ENCODE measurements at regions not wholly inside any gene's neighbourhood (a gene's known extent, or its start where the extent isn't known, plus 50 kb on each side); places are given as distances from the start of the nearest gene placed in this dataset.
A peak's percentile ranks its signal among the peaks of the same experiment; 100 is the strongest.

DNA sequence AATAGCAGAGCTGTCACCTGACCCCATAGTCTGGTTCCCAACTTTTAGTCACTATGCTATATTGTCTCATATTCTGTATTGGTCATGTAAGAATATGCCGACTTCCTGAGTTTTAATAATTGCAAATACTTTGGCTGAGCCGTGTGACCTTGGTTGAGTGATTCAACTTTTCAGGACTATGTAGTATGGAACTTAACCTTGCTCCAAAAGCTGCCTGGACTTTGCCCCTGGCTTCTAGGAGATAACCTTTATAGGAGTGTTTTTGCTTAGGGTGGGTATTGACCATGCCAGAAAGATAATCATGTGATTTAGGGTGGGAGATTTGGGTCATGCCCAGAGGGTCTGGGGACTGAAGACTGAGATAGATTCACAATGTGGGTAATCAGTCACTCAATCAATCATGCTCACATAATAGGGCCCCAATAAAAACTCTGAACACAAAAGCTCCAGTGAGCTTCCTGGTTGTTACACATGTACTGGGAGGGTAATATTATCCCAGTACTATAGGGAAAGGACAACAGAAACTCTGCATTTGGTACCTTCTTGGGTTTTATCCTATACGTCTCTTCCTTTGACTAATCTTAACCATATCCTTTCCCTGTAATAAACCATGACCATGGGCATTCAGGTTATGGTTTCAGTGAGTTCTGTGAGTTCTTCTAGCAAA lies 235.6 kb downstream of the RNF152 start:
- Histone ChIP-seq H3K27ac (ENCODE audit: insufficient read depth in 1 of 2, low read depth in 1 of 2, low read length in 2 of 2, poor library complexity in 1 of 2, severe bottlenecking in 2 of 2) (no peak overlapping the region), H3K4me3 (ENCODE audit: control insufficient read depth in 1 of 7, extremely low read depth in 1 of 7, insufficient read depth in 4 of 7, low read depth in 2 of 7, low read length in 6 of 7) (no peak overlapping the region), H3K27me3 (replicated peaks in 2 of 5; ENCODE audit: control insufficient read depth in 4 of 5, insufficient read depth in 5 of 5, low read length in 4 of 5) (no peaks in the 10 kb centered on the region), H3K4me1 (ENCODE audit: control extremely low read depth in 1 of 4, control insufficient read depth in 4 of 4, insufficient read depth in 4 of 4, low read length in 3 of 4) (no peaks in the 10 kb centered on the region), H3K9me3 (ENCODE audit: control extremely low read depth in 1 of 5, control insufficient read depth in 4 of 5, insufficient read depth in 2 of 5, low read depth in 1 of 5, low read length in 4 of 5) (peaks cover 0 to 8% (median 4%) of the 10 kb centered on the region in 5 experiments), H3K36me3 (ENCODE audit: control insufficient read depth in 4 of 4, insufficient read depth in 4 of 4, low read length in 3 of 4) (no peaks in the 10 kb centered on the region)
- DNase-seq, result no peak
- WGBS (ENCODE audit: insufficient coverage), result 100% methylated on average over 3 of the region's 3 CpGs
- POLR2A ChIA-PET, result no interaction called here
- CTCF ChIA-PET, result no interaction called here

DNA sequence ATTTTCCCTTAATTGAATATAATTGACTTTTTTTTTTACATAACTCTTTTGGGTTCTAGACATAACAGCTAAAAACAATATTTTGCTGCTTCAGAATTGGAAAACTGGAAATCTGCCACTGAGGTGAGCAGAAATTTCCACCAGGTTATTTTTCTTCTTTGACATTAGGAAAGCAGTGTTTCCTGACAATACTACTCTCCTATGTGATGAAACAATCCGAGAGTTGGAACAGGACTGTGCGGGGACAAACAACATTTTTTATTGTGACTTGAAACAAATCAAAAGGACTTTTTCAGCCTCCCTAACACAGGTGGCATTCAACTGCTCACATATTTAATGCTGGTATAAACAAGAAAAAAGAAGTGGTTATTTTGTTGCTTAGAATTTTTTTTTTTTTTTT lies 237.2 kb downstream of the RNF152 start:
- DNase-seq, result no peak
- Histone ChIP-seq H3K36me3 (ENCODE audit: control insufficient read depth in 4 of 4, insufficient read depth in 4 of 4, low read length in 3 of 4) (no peaks in the 10 kb centered on the region), H3K9me3 (ENCODE audit: control extremely low read depth in 1 of 5, control insufficient read depth in 4 of 5, insufficient read depth in 2 of 5, low read depth in 1 of 5, low read length in 4 of 5) (peaks cover 0 to 8% (median 4%) of the 10 kb centered on the region in 5 experiments), H3K27me3 (replicated peaks in 2 of 5; ENCODE audit: control insufficient read depth in 4 of 5, insufficient read depth in 5 of 5, low read length in 4 of 5) (no peaks in the 10 kb centered on the region), H3K27ac (ENCODE audit: insufficient read depth in 1 of 2, low read depth in 1 of 2, low read length in 2 of 2, poor library complexity in 1 of 2, severe bottlenecking in 2 of 2) (no peak overlapping the region), H3K4me3 (ENCODE audit: control insufficient read depth in 1 of 7, extremely low read depth in 1 of 7, insufficient read depth in 4 of 7, low read depth in 2 of 7, low read length in 6 of 7) (no peak overlapping the region), H3K4me1 (ENCODE audit: control extremely low read depth in 1 of 4, control insufficient read depth in 4 of 4, insufficient read depth in 4 of 4, low read length in 3 of 4) (no peaks in the 10 kb centered on the region)
- POLR2A ChIA-PET, result no interaction called here
- CTCF ChIA-PET, result interaction anchor here (0.8 kb wide), 1 partner anchor 13 kb away, joined by 3 read pairs; no protein-coding TSS in a partner anchor
- WGBS (ENCODE audit: insufficient coverage), result 100% methylated on average over 1 of the region's 2 CpGs

DNA sequence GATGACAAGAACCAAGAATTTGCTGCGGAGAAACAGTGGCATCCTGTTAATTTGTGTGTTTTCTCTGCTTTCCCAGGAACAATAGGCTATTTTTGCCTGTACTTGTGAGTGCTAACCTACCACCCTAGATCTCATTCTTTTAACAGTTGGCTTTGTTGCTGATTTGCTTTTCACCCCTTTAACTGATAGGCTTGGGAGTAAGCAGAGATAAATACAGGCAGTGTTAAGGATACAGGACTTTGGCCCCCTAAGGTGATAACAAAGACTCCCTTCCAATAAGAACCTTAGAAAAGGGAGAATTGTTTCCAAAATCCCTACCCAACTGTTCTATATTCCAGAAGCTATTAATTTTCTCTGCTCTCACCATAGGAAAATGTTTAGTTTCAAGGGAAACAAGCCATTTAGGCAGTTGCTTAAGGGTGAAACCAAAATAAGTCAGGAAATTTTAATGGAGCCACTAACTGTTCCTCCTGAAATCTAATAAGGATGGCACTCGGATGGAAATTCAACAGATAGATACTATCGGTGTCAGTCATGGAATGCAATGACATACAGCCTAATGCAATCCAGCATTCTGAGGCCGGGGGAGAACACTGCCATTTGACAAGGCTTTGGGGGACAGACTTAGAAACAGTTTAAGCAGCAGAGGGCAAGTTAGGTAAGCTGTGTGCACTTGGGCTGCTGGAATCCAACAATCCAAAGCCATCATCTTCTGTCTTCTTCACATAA lies 238.8 kb downstream of the RNF152 start:
- Histone ChIP-seq H3K4me3 (ENCODE audit: control insufficient read depth in 1 of 7, extremely low read depth in 1 of 7, insufficient read depth in 4 of 7, low read depth in 2 of 7, low read length in 6 of 7) (no peak overlapping the region), H3K4me1 (ENCODE audit: control extremely low read depth in 1 of 4, control insufficient read depth in 4 of 4, insufficient read depth in 4 of 4, low read length in 3 of 4) (no peaks in the 10 kb centered on the region), H3K27ac (ENCODE audit: insufficient read depth in 1 of 2, low read depth in 1 of 2, low read length in 2 of 2, poor library complexity in 1 of 2, severe bottlenecking in 2 of 2) (no peak overlapping the region), H3K36me3 (ENCODE audit: control insufficient read depth in 4 of 4, insufficient read depth in 4 of 4, low read length in 3 of 4) (no peaks in the 10 kb centered on the region), H3K27me3 (replicated peaks in 2 of 5; ENCODE audit: control insufficient read depth in 4 of 5, insufficient read depth in 5 of 5, low read length in 4 of 5) (no peaks in the 10 kb centered on the region), H3K9me3 (ENCODE audit: control extremely low read depth in 1 of 5, control insufficient read depth in 4 of 5, insufficient read depth in 2 of 5, low read depth in 1 of 5, low read length in 4 of 5) (peaks cover 0 to 8% (median 4%) of the 10 kb centered on the region in 5 experiments)
- no peak for DNase-seq
- 89% methylated on average over 3 of the region's 4 CpGs for WGBS (ENCODE audit: insufficient coverage)
- POLR2A ChIA-PET, result no interaction called here
- CTCF ChIA-PET, result interaction anchor here (1.0 kb wide), 1 partner anchor 23 kb away, joined by 4 read pairs; no protein-coding TSS in a partner anchor

DNA sequence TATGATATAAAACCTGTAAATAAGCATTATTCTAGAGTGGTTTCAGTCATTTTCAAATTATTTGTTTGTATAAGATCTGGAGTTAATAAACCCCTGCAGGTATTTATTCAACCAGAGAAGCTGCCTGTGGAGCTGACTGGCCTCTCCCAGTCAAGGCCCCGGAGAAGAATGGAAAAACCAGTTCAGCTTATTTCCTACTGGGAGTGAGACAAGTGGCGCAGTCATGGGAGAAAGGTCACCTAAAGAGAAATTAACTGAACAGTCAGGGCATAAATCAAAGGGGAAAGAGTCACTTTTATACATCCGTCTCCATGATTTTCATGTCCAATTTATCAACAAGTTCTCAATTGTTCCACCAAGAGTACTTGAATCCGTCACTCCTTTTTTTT lies 240.9 kb downstream of the RNF152 start:
- ChIA-PET POLR2A (no interaction called here), CTCF (interaction anchor here (1.6 kb wide), 1 partner anchor 15 kb away, joined by 3 read pairs; no protein-coding TSS in a partner anchor)
- no peaks in the 10 kb centered on the region for H3K9me3 ChIP-seq (ENCODE audit: control extremely low read depth in 1 of 5, control insufficient read depth in 4 of 5, insufficient read depth in 2 of 5, low read depth in 1 of 5, low read length in 4 of 5)
- no peak overlapping the region for H3K4me3 ChIP-seq (ENCODE audit: control insufficient read depth in 1 of 7, extremely low read depth in 1 of 7, insufficient read depth in 4 of 7, low read depth in 2 of 7, low read length in 6 of 7)
- no peaks in the 10 kb centered on the region for H3K27me3 ChIP-seq (replicated peaks in 2 of 5; ENCODE audit: control insufficient read depth in 4 of 5, insufficient read depth in 5 of 5, low read length in 4 of 5)
- H3K27ac ChIP-seq (ENCODE audit: insufficient read depth in 1 of 2, low read depth in 1 of 2, low read length in 2 of 2, poor library complexity in 1 of 2, severe bottlenecking in 2 of 2), result no peak overlapping the region
- no peaks in the 10 kb centered on the region for H3K4me1 ChIP-seq (ENCODE audit: control extremely low read depth in 1 of 4, control insufficient read depth in 4 of 4, insufficient read depth in 4 of 4, low read length in 3 of 4)
- WGBS (ENCODE audit: insufficient coverage), result 89% methylated on average over 3 of the region's 4 CpGs
- DNase-seq, result no peak
- no peaks in the 10 kb centered on the region for H3K36me3 ChIP-seq (ENCODE audit: control insufficient read depth in 4 of 4, insufficient read depth in 4 of 4, low read length in 3 of 4)

DNA sequence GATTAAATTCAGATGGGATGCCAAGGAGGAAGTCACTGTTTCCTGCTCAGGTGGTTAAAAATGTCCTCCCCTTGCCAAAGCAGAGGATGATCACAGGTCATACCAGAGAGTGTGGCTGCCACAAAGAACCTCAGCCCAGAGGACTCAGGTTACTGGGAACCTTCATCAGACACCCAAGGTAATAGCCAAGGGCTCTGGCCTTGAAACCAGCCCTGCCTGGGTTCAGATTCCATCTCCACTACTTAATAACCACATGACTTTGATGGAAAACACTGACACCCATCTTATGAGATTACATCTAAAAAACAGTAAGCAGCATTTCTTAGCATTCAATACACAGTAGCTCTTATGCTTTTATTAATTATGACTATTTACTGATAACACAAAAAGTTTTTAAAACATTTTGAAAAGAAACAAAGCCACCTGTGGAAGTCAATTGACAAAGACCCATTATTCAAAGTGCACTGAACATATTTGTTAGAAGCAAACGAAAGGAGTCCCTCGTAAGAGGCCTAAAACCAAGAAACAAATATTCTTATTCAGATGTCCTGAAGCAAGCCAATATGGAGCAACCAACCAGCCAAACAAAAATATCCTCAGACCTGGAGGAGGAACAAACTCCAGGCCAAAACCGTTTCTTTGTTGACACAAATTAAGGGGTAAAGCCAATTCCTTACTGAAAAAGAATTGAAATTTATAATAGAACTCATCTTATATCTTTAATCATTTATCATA lies 241.5 kb downstream of the RNF152 start:
- Histone ChIP-seq H3K27ac (ENCODE audit: insufficient read depth in 1 of 2, low read depth in 1 of 2, low read length in 2 of 2, poor library complexity in 1 of 2, severe bottlenecking in 2 of 2) (no peak overlapping the region), H3K36me3 (ENCODE audit: control insufficient read depth in 4 of 4, insufficient read depth in 4 of 4, low read length in 3 of 4) (no peaks in the 10 kb centered on the region), H3K4me1 (ENCODE audit: control extremely low read depth in 1 of 4, control insufficient read depth in 4 of 4, insufficient read depth in 4 of 4, low read length in 3 of 4) (no peaks in the 10 kb centered on the region), H3K27me3 (replicated peaks in 2 of 5; ENCODE audit: control insufficient read depth in 4 of 5, insufficient read depth in 5 of 5, low read length in 4 of 5) (no peaks in the 10 kb centered on the region), H3K9me3 (ENCODE audit: control extremely low read depth in 1 of 5, control insufficient read depth in 4 of 5, insufficient read depth in 2 of 5, low read depth in 1 of 5, low read length in 4 of 5) (no peaks in the 10 kb centered on the region), H3K4me3 (ENCODE audit: control insufficient read depth in 1 of 7, extremely low read depth in 1 of 7, insufficient read depth in 4 of 7, low read depth in 2 of 7, low read length in 6 of 7) (no peak overlapping the region)
- DNase-seq, result no peak
- CTCF ChIA-PET, result interaction anchor here (1.6 kb wide), 1 partner anchor 14 kb away, joined by 3 read pairs; no protein-coding TSS in a partner anchor
- POLR2A ChIA-PET, result no interaction called here
- 100% methylated on average over 1 of the region's 3 CpGs for WGBS (ENCODE audit: insufficient coverage)

DNA sequence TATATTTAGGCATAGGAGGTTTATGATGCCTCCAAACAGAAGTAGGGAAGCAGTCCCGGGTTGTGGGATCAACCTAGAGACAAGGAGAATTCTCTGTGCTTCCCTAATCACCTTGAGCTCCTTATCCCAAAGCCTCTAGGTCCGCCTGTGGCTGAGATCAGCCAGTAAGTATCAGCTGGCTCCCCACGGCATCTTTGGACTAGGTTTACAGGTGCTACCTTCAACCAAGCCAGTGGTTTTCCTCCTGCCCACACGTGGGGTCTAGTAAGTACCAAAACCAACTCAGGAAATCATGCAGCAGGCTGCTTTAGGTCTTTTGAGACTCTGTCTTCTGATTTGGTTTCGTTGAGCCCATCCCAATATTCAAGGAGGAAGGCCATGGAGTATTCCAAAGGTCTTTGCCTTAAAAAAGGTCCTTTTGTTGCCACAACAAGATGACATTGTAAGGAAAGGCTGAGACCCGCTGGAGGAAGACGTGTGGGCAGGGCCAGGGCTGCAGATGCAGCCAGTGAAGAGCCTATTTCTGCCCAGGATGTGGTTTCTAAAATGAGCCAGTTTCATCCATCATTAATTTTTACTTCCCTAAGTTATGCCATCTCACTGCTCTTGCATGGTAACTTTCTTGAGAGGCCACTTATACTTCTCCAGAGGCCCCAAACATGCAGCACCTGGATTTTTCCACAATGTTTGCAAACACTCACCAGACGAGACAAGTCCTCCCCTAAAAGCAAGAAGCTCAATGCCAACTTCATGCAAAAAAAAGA lies 248.7 kb downstream of the RNF152 start:
- Histone ChIP-seq H3K36me3 (ENCODE audit: control insufficient read depth in 4 of 4, insufficient read depth in 4 of 4, low read length in 3 of 4) (no peaks in the 10 kb centered on the region), H3K4me1 (ENCODE audit: control extremely low read depth in 1 of 4, control insufficient read depth in 4 of 4, insufficient read depth in 4 of 4, low read length in 3 of 4) (peaks cover 0 to 13% (median 7%) of the 10 kb centered on the region in 4 experiments), H3K9me3 (ENCODE audit: control extremely low read depth in 1 of 5, control insufficient read depth in 4 of 5, insufficient read depth in 2 of 5, low read depth in 1 of 5, low read length in 4 of 5) (no peaks in the 10 kb centered on the region), H3K27me3 (replicated peaks in 2 of 5; ENCODE audit: control insufficient read depth in 4 of 5, insufficient read depth in 5 of 5, low read length in 4 of 5) (no peaks in the 10 kb centered on the region), H3K27ac (ENCODE audit: insufficient read depth in 1 of 2, low read depth in 1 of 2, low read length in 2 of 2, poor library complexity in 1 of 2, severe bottlenecking in 2 of 2) (no peak overlapping the region), H3K4me3 (ENCODE audit: control insufficient read depth in 1 of 7, extremely low read depth in 1 of 7, insufficient read depth in 4 of 7, low read depth in 2 of 7, low read length in 6 of 7) (no peak overlapping the region)
- WGBS (ENCODE audit: insufficient coverage), result 43% methylated on average over 6 of the region's 8 CpGs
- CTCF ChIA-PET, result interaction anchor here (1.4 to 3.6 kb wide), 2 partner anchors 9 to 487 kb away, joined by 4 to 11 read pairs; no protein-coding TSS in a partner anchor
- POLR2A ChIA-PET, result interaction anchor here (0.6 kb wide), 1 partner anchor 23 kb away, joined by 3 read pairs; no protein-coding TSS in a partner anchor
- peak in 2 of 3 donors; percentile 45 to 47 for DNase-seq
